ENCODE measurements at regions not wholly inside any gene's neighbourhood (a gene's known extent, or its start where the extent isn't known, plus 50 kb on each side); places are given as distances from the start of the nearest gene placed in this dataset.
"Not testable (repeated sequence)": the region's sequence is repeated elsewhere in the genome, so short reads cannot be mapped to it uniquely, and the experiment has no call there.

DNA sequence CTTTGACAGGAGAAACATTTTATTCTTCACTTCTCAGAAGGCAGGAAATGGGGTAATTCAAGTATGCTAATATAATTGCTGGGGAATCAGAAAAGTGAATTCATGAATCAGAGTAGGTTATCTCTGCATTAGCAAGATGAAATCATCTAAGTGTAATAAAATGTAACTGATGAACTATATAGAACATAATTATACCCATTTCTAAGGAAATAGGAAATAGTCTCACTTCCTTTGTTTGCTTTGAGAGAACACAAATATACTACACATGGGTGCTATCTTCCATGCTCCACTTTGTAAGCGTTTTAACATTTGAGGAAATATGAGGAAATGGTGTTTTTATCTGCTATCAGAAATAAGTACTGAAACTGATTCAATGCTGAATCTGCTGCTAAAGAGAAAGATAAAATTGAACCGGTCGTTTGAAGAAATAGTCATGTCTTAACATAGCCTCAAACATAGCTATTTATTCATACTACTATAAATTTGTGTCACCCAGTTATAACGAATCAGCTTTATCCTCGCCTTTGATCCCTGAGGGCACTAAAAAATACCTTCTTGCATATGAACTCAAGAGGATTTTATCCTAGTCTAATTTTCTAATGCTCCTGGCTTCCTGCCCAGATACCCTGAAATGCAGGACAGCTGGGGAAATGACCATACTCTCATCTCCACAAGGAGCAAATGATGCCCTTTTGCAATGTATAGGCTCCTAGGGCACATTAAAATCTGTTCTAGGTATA lies 696.0 kb downstream of the C12orf50 start:
- Mint-ChIP-seq H3K4me3 (no peak overlapping the region), H3K27ac (no peak overlapping the region), H3K36me3 (no peaks in the 10 kb centered on the region), H3K27me3 (ENCODE audit: low read depth in 3 of 3) (peaks cover 0 to 2% (median 1%) of the 10 kb centered on the region in 3 donors), H3K4me1 (no peaks in the 10 kb centered on the region), H3K9me3 (peaks cover 0 to 9% (median 3%) of the 10 kb centered on the region in 7 donors)
- DNase-seq, result no peak
- H4K20me1 ChIP-seq (ENCODE audit: insufficient read depth, low read length), result no peaks in the 10 kb centered on the region
- no peaks in the 10 kb centered on the region for H3K36me3 ChIP-seq (replicated peaks in 1 of 2; ENCODE audit: control insufficient read depth in 1 of 2, insufficient read depth in 2 of 2, low read length in 2 of 2)
- H3K9me3 ChIP-seq (replicated peaks in 1 of 2; ENCODE audit: control insufficient read depth in 1 of 2, insufficient read depth in 1 of 2, low read length in 2 of 2), result peaks cover 0 to 8% of the 10 kb centered on the region in 2 donors
- H3K79me2 ChIP-seq (ENCODE audit: insufficient read depth, low read length), result no peaks in the 10 kb centered on the region
- intact Hi-C loops (cut with micrococcal nuclease), result no loop called here
- TF ChIP-seq, protein P1, sequence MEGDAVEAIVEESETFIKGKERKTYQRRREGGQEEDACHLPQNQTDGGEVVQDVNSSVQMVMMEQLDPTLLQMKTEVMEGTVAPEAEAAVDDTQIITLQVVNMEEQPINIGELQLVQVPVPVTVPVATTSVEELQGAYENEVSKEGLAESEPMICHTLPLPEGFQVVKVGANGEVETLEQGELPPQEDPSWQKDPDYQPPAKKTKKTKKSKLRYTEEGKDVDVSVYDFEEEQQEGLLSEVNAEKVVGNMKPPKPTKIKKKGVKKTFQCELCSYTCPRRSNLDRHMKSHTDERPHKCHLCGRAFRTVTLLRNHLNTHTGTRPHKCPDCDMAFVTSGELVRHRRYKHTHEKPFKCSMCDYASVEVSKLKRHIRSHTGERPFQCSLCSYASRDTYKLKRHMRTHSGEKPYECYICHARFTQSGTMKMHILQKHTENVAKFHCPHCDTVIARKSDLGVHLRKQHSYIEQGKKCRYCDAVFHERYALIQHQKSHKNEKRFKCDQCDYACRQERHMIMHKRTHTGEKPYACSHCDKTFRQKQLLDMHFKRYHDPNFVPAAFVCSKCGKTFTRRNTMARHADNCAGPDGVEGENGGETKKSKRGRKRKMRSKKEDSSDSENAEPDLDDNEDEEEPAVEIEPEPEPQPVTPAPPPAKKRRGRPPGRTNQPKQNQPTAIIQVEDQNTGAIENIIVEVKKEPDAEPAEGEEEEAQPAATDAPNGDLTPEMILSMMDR (IDR thresholded peaks at IDR 0.05), result no peak
- 96% methylated on average over 4 of the region's 5 CpGs for WGBS (ENCODE audit: insufficient coverage)
- no peak overlapping the region for H2AFZ ChIP-seq (ENCODE audit: insufficient read depth, low read depth, low read length, poor library complexity, severe bottlenecking)
- no peak overlapping the region for H3K27ac ChIP-seq (ENCODE audit: low read depth in 1 of 2, low read length in 2 of 2)
- no peak overlapping the region for H3K9ac ChIP-seq (ENCODE audit: insufficient read depth, low read length, poor library complexity, severe bottlenecking)
- no peak overlapping the region for H3K4me2 ChIP-seq (replicated peaks; ENCODE audit: extremely low read depth, low read length, poor library complexity, severe bottlenecking)
- H3K4me3 ChIP-seq (replicated peaks in 1 of 3; ENCODE audit: low read depth in 2 of 3, low read length in 3 of 3), result no peak overlapping the region
- no peaks in the 10 kb centered on the region for H3K27me3 ChIP-seq (ENCODE audit: control insufficient read depth in 2 of 2, insufficient read depth in 2 of 2, low read length in 2 of 2)
- H3K4me1 ChIP-seq (ENCODE audit: control insufficient read depth in 1 of 2, insufficient read depth in 2 of 2, low read length in 2 of 2), result no peaks in the 10 kb centered on the region

DNA sequence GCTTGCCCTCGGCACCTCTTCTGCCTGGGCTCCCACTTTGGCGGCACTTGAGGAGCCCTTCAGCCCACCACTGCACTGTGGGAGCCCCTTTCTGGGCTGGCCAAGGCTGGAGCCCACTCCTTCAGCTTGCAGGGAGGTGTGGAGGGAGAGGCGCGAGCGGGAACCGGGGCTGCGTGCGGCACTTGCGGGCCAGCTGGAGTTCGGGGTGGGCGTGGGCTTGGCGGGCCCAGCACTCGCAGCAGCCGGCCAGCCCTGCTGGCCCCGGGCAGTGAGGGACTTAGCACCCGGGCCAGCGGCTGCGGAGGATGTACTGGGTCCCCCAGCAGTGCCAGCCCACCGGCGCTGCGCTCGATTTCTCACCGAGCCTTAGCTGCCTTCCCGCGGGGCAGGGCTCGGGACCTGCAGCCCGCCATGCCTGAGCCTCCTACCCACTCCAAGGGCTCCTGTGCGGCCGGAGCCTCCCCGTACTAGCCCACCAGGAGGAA lies 699.1 kb downstream of the C12orf50 start:
- H3K79me2 ChIP-seq (ENCODE audit: insufficient read depth, low read length); H2AFZ ChIP-seq (ENCODE audit: insufficient read depth, low read depth, low read length, poor library complexity, severe bottlenecking); H3K9me3 ChIP-seq (replicated peaks in 1 of 2; ENCODE audit: control insufficient read depth in 1 of 2, insufficient read depth in 1 of 2, low read length in 2 of 2); DNase-seq; H3K36me3 Mint-ChIP-seq; H3K4me1 ChIP-seq (ENCODE audit: control insufficient read depth in 1 of 2, insufficient read depth in 2 of 2, low read length in 2 of 2); H3K27ac ChIP-seq (ENCODE audit: low read depth in 1 of 2, low read length in 2 of 2); H3K4me3 Mint-ChIP-seq; H3K4me3 ChIP-seq (replicated peaks in 1 of 3; ENCODE audit: low read depth in 2 of 3, low read length in 3 of 3); H3K4me1 Mint-ChIP-seq; H3K36me3 ChIP-seq (replicated peaks in 1 of 2; ENCODE audit: control insufficient read depth in 1 of 2, insufficient read depth in 2 of 2, low read length in 2 of 2); intact Hi-C loops (cut with micrococcal nuclease); H4K20me1 ChIP-seq (ENCODE audit: insufficient read depth, low read length); H3K27ac Mint-ChIP-seq; H3K27me3 ChIP-seq (ENCODE audit: control insufficient read depth in 2 of 2, insufficient read depth in 2 of 2, low read length in 2 of 2); H3K9ac ChIP-seq (ENCODE audit: insufficient read depth, low read length, poor library complexity, severe bottlenecking); H3K4me2 ChIP-seq (replicated peaks; ENCODE audit: extremely low read depth, low read length, poor library complexity, severe bottlenecking); H3K9me3 Mint-ChIP-seq; H3K27me3 Mint-ChIP-seq (ENCODE audit: low read depth in 3 of 3): not testable (repeated sequence)
- WGBS (ENCODE audit: insufficient coverage), result 95% methylated on average over 17 of the region's 30 CpGs

Data from CD14-positive monocyte (primary cell).